Natural killer cell treated with Interleukin-12 subunit alpha and Interleukin-12 subunit beta and Interleukin-15 and Interleukin-18, amount 100 ng/mL, for 72 hours (primary cell): ENCODE measurements at regions not wholly inside any gene's neighbourhood (a gene's known extent, or its start where the extent isn't known, plus 50 kb on each side); places are given as distances from the start of the nearest gene placed in this dataset.
A peak's percentile ranks its signal among the peaks of the same experiment; 100 is the strongest.
"Not testable (repeated sequence)": the region's sequence is repeated elsewhere in the genome, so short reads cannot be mapped to it uniquely, and the experiment has no call there.

ENCODE experiments used
- ATAC-seq, 2 donors: fragments of 150-1000 bp; cut with Tn5 transposase in 1 of 2; sonication (Bioruptor Pico), chemical (Tn5 transposase) in 1 of 2; 2 replicates each; pipeline ENCODE4 v1.10.0; 2021
- DNase-seq: peaks from one replicate; pipeline ENCODE4 v3.0.0; 2022; ENCODE audit warnings: low spot score
- H3K27ac Mint-ChIP-seq, 2 donors: 1 replicate in 1 of 2; 2 replicates in 1 of 2; pipeline ENCODE4 v1.8.0; 2022; ENCODE audit warnings: mixed read lengths in 2 of 2, mild to moderate bottlenecking in 1 of 2, moderate library complexity in 1 of 2
- H3K27me3 Mint-ChIP-seq, 2 donors: 1 replicate in 1 of 2; 2 replicates in 1 of 2; pipeline ENCODE4 v1.8.0; 2022; ENCODE audit warnings: mixed read lengths in 2 of 2
- H3K36me3 Mint-ChIP-seq: one replicate; pipeline ENCODE4 v1.8.0; 2022; ENCODE audit warnings: mixed read lengths
- H3K4me1 Mint-ChIP-seq, 2 donors: 1 replicate in 1 of 2; 2 replicates in 1 of 2; pipeline ENCODE4 v1.8.0; 2022; ENCODE audit warnings: low read depth in 2 of 2, mixed read lengths in 2 of 2, mild to moderate bottlenecking in 1 of 2
- H3K4me3 Mint-ChIP-seq: one replicate; pipeline ENCODE4 v1.8.0; 2022; ENCODE audit warnings: mixed read lengths
- H3K9me3 Mint-ChIP-seq: 2 replicates; pipeline ENCODE4 v1.8.0; 2022; ENCODE audit warnings: mixed read lengths

DNA sequence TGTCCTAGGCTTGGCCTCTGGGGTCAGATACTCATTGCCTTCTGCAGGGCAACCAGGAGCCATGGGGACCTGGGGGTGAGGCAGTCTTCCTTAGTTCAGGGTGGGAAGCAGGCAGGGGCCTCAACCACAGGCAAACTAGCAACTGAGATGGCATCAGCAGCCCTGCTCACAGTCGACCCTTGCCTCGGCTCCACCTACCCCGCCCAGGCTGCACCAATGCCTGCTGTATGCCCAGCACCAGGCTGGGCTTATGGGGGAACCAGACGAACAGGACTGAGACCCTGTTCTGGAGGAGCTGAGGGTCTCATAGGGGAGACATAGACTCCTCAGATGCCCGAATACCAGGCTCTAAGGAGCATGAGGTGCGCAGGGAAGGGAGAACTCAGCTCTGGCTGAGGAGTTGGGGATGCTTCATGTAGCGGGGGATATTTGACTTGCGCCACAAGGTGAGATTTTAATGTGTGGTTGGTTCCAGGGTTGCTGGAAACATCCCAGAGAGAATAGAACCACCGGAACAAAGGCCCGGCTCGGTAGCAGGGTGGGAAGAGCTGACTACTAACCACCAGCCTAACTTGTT, 78.4 kb upstream of the GOLGA6L4 start:
- not testable (repeated sequence) for H3K27ac Mint-ChIP-seq, H3K9me3 Mint-ChIP-seq, H3K4me3 Mint-ChIP-seq, H3K36me3 Mint-ChIP-seq, ATAC-seq, H3K4me1 Mint-ChIP-seq
- peaks cover 2 to 12% of the 10 kb centered on the region in 2 donors for H3K27me3 Mint-ChIP-seq
- DNase-seq, result peak; percentile 51

DNA sequence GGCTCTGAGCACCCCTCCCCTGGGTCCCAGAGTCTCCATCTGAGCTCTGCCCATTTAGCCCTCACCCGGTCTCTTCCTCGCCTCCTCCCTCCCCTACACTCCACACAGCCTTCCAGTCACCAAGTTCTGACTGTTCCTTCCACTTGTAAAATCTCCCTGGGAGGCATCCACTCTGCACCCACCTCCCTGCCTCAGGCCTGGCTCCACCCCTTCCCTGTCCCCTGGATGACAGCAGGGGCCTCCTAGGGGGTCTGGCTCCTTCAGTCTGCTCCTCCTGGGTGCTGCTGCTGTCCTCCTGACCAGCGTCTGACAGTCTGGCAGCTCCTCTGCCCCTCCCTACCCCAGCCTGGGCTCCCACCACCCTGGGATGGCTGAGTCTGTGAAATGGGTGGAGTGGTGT, 77.7 kb upstream of the GOLGA6L4 start:
- H3K4me3 Mint-ChIP-seq, H3K36me3 Mint-ChIP-seq, H3K27ac Mint-ChIP-seq, H3K4me1 Mint-ChIP-seq, ATAC-seq, H3K9me3 Mint-ChIP-seq: not testable (repeated sequence)
- peaks cover 2 to 12% of the 10 kb centered on the region in 2 donors for H3K27me3 Mint-ChIP-seq
- peak; percentile 25 for DNase-seq

DNA sequence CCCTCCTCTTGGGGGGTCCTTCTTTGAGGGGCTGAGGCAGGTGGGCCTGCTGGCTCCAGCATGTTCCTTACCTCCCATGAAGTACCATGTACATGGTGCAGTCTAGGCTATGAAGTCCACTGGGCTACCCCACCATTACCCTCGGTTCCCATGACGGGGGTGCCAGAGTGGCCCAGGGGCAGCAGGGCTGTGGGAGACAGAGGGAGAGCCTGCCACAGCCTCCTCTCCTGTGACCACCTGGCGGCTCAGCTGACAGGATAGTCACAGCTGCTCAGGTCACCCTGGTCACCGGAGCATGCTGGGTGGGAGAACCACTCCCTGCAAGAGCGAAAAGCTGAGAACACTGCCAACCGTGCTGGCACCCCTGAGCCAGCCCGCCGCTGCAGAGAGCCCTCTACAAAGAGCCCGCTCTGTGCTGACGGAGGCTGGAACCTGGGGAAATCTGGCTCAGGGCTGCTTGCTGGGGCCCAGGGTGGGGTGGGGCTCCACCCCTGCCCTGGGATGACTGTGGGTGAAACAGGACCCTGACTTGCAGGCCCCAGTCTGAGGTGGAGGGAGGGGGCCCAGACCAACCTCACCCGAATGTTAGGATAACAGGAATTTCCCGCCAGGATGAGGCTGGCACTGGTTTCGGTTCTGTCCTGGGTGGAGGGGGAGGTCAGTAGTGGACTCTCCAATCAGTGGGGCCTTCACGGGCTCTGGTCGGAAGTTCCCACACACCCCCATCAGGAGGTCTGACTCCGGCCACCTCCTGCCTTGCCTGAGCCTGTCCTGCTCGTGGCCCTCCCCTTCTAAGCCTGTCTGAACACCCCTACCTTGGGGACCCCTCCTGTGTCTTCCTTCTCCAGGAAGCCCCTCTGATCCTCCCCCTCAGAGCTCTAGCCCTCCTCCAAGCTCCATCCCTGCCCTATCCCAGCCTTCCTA, 76.0 kb upstream of the GOLGA6L4 start:
- DNase-seq (peak; percentile 44), ATAC-seq (peak; percentile 31 to 41)
- H3K27ac Mint-ChIP-seq, H3K27me3 Mint-ChIP-seq, H3K4me3 Mint-ChIP-seq, H3K36me3 Mint-ChIP-seq, H3K9me3 Mint-ChIP-seq, H3K4me1 Mint-ChIP-seq: not testable (repeated sequence)

DNA sequence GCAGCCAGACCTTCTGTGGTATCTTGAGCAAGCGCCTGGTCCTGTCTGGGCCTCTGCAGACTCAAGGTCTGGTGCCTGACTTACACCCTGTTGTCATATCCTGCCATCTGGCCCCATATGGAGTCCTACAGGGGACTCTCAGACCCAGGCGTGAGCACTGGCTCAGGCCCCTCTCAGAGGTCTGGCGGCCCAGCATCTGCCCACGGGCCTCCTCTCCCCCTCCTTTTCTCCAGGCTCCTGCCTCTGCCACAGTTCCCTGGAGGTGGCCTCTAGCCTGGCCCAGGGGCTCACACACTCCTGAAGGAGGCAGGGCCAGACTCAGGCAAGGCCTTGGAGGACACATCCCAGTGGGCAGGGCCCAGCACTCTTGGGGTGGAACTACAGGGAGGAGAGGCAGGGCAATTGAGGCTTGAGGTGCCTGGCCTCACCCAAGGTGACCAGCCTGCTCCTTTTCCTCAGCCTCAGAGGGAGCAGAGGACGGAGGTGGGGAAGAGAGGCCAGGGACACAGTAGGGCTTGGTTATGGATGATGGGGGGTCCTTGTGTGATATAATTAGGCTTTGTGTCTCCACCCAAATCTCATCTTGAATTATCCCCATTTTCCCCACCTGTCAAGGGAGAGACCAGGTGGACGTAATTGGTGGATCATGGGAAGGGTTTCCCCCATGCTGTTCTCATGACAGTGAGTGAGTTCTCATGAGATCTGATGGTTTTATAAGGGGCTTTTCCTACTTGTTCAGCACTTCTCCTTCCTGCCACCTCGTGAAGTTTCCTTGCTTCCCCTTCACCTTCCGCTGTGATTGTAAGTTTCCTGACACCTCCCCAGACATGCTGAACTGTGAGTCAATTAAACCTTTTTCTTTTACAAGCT, 70.9 kb upstream of the GOLGA6L4 start:
- H3K4me1 Mint-ChIP-seq, H3K9me3 Mint-ChIP-seq, H3K36me3 Mint-ChIP-seq, H3K27me3 Mint-ChIP-seq, H3K27ac Mint-ChIP-seq, H3K4me3 Mint-ChIP-seq: not testable (repeated sequence)
- ATAC-seq (peak; percentile 57 to 70), DNase-seq (peak; percentile 31)

DNA sequence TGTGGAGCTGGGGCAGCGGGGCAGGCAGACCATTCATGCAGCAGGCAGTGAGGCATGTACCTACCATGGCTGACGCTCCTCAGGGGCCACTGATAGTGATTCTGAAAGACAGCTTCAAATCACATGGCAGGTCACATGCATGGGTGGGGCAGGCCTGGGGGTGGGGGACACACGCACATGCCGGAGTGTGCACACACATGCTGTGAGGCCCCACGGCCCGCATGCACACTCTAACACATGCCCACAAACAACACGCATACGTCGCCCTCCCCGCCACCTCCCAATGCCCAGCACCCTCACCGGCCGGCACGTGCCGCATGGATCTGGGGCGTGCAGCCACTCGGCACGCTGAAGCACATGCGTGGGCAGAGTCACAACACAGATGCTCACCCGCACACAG, 65.5 kb upstream of the GOLGA6L4 start:
- not testable (repeated sequence) for H3K9me3 Mint-ChIP-seq, H3K4me3 Mint-ChIP-seq, DNase-seq, H3K27ac Mint-ChIP-seq, ATAC-seq, H3K4me1 Mint-ChIP-seq, H3K36me3 Mint-ChIP-seq, H3K27me3 Mint-ChIP-seq

DNA sequence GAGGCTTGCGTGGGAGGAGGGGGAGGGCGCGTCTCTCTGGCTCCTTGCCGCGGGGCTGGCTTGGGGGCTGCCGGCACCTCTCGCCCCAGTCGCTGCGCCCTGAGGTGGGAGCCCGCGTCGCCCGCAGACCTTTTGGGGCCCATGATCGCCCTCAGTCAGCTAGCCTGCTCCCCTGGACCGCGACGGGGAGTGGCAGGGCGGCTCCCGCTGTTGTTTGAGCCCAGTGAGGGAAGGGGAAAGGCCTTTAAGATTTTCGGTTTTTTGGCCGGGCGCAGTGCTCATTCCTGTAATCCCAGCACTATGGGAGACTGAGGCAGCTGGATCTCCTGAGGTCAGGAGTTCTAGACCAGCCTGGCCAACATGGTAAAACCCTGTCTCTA, 62.4 kb upstream of the GOLGA6L4 start:
- not testable (repeated sequence) for H3K4me3 Mint-ChIP-seq, H3K27me3 Mint-ChIP-seq, H3K27ac Mint-ChIP-seq, ATAC-seq, DNase-seq, H3K9me3 Mint-ChIP-seq, H3K4me1 Mint-ChIP-seq, H3K36me3 Mint-ChIP-seq
